Fibroblast of upper back skin (primary cell): ENCODE measurements at regions not wholly inside any gene's neighbourhood (a gene's known extent, or its start where the extent isn't known, plus 50 kb on each side); places are given as distances from the start of the nearest gene placed in this dataset.
"Not testable (repeated sequence)": the region's sequence is repeated elsewhere in the genome, so short reads cannot be mapped to it uniquely, and the experiment has no call there.

Experiments used
- DNase-seq: peaks from one replicate; pipeline ENCODE4 v3.0.0-alpha.2; 2013

DNA sequence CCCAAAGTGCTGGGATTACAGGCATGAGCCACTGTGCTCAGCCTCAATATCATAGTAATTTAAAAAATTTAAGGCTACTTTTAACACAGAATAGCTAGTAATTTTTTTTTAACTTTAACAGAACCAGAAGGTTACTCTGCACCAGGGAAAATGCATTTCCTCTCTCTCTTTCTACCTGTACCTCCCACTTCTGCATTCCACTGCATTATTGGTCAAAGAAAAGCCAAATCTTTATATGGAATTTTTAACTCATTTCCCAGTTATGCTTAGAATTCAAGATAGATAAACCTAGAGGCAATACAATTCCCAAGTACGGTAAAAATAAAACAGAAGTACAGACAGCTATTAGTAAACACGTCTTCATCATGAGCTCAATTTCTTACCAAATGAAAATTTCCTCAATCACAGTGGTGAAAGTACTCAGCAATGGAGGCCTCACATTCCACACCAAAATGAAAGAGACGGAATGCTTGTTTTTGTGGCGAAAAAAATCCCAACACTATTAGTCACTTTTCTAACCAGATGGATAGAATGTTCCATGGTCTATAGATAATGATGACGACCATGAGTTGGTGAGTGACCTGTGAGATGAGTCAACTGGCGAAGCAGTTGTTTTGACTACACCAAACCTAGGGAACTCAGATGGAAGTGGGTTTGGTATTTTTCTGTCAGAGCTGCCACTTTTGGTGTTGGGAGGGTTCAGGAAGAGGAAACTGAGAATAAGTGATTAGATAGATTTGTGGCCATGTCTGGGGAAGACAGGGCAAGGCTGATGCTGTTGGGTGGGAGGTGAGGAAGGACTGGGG is 104.7 kb upstream of the SGK1 start:
- DNase-seq, result peak; percentile 100

DNA sequence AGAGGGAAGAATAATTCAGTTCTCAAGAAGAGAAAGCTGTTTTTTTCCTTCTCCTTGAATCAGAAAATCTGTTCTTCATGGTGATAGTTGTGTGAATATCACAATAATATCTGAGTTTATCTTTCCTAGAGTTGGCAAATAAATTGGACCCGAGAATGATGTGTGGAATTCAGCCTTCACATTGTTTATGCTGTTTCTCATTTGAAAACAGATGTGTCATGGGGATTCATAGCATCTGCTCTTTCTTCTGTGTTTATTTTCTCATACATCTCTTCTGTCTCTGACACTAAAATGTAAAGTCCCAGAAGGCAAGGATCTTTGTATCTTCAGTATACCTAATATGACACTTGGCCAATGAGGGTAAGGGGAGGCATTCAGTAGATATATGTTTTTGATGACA is 103.6 kb upstream of the SGK1 start:
- DNase-seq, result peak; percentile 61

DNA sequence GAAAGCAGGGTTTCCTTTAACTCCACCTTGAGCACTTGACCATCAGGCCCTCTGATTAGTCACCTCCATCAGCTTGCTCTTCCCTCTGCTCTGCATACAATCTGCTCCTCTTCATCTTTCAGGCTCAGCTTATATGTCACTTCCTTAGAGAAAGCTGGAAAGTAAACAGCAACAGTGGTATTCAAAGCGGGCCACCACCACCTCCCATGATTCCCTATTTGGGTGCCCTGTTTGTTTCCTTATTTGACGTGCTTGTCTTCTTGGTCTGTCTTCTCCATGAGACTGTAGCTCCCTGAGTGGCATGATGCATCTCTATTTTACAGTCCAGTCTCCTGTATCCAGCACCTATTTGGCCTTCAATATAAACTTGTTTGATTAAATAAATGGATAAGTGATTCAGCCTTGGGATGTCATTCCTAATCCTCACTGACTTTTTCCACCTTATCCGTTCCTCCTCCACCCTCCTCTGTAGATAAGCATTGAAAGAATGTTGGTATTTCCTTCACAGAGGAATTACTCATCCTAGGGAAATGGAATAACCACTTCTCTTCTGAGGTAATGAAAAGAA is 102.8 kb upstream of the SGK1 start:
- DNase-seq, result peak; percentile 89

DNA sequence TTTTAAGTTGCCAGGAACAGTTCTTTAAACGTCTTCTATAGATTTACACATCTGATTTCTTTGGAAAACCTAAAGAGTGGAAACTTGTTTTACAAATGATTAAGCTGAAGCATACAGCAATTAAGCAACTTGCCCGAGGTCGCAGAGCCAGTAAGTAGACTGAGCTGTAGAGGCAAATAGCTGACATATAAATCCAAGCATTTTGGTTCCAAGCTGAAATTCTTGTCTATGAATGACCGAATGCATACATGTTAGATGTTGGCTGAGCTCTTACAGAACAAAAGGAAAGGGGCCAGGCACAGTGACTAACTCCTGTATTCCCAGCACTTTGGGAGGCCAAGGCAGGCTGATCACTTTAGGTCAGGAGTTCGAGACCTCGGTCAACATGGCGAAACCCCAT is 101.8 kb upstream of the SGK1 start:
- DNase-seq, result peak; percentile 56

DNA sequence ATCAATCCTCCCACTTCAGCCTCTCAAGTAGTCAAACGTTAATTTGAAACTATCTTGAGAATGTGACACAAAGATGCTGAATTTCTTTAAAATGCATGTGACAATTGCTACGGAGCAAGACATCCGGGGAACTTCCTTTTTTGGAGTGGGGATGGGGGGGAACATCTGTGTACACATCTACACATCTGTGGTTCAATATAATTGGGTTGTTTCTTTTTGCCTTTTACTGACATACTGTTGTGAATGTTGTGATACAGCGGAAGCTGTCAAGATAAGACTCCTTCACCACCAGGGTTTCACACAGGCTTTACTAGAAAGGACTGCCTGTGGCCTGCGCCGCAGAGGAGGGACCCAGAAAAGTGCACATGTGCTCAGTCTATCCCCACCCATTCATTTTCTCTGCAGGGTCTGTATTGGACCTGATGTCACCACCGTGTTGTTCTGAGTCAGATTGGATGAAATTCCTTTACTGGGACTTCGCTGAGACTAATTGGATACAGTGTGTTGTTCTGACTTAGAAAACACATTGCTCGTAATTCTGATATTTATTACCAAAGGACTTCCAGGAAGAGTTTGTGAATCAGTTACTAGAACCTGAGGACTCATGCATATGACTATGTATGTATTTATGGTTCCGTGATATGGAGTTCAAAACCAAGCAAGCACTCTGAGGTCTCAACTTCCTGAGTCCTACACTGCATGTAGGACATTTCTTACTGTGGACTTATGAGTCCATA is 98.7 kb upstream of the SGK1 start:
- DNase-seq, result peak; percentile 88

DNA sequence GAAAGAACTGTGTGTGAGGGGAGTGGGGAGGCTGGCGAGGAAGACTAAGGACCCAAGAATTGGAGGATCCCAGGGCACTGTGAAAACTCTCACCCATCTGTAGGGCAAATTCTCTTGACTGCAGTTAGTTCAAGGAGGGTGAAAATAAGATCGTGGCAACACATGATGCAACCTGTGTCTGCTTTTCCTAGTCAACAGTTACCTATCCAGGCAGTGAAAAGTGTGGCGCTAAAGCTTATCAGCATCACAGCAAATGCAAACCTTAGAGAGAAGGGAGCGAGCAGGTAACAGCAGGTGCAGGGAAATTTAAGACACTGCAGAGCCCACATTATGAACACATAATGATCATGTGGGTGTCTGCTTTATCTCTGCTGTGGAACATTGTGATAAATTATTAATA is 97.7 kb upstream of the SGK1 start:
- no peak for DNase-seq

DNA sequence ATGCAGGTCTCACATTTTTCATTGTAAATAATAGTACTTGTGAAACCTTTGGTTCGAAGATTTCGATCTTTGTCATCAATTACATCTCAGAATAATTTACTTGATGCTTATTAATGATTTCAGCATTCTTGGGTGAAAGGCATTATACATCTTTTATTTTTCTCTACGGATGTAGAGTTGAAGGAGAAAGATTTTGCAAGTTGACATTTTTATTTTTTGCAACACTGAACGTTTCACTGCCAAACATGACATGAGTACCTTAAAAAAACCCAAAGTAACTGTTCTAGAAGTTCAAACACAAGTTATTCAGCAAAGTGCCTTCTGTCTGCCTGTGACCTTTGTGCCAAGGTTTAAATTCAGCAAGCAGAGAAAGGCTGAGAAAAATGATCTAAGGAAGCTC is 97.3 kb upstream of the SGK1 start:
- no peak for DNase-seq

DNA sequence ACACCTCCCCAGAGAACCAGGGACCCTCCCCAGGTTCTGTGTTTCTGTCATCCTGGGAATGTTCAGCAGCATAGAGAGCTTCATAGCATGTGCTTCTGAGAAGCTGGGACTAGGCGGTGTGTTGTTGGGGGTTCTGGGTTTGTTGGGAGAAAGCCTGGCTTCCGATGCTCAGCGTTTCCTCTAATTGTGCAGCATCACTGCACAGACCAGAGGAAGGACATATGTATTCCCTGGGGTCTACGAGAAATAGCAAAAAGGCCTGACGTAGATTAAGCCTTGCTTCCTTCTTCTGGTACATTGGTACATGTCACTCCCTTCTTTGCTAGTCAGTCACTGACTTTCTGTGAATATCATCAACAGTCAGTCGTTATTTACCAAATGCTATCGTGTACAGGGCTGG is 96.9 kb upstream of the SGK1 start:
- no peak for DNase-seq

DNA sequence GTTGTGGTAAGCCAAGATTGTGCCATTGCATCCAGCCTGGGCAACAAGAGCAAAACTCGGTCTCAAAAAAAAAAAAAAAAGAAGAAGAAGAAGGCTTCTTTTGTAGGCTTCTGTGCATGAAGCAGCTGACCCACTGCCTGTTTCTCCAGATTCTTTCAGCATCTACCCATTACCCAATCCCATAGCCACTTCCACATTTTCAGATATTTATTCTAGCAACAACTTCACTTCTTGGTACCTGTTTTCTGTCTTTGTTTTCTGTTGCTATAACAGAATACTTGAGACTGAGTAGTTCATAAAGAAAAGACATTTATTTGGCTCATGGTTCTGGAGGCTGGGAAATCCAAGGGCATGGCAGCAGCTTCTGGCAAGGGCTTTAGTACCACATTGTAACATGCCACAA is 95.3 kb upstream of the SGK1 start:
- DNase-seq, result no peak

DNA sequence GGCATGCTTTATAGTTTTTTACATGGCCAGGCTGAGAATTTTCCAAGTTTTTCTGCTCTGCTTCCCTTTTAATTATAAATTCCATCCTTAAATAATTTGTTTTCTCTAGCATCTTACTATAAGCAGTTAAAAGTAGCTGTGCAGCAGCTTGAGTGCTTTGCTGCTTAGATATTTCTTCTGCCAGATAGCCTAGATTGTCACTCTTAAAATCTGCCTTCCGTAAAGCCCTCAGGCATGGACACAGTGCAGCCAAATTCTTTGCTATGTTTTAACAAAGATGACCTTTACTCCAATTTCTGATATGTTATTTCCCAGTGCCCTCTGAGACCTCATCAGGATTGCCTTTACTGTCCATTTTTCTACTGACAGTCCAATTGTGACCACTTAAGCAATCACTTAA is 92.6 kb upstream of the SGK1 start:
- DNase-seq, result no peak

DNA sequence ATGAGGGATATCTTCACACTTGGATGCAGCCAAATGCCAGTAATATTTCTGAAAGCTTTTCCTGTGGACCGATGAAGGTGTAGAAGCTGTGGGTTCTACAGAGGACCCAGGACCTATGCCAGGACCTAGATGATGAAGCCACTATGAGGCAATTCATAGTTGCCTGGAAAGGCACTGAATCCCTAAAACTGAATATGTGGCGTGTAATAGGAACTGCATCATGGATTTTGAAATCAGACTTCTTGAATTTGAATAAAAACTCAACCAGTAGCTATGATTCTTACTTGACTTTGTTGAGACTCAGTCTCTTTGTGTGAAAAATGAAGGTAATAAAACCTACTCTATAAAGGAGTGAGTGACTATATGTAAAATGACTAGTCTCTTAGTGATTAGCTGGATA is 89.9 kb upstream of the SGK1 start:
- no peak for DNase-seq

DNA sequence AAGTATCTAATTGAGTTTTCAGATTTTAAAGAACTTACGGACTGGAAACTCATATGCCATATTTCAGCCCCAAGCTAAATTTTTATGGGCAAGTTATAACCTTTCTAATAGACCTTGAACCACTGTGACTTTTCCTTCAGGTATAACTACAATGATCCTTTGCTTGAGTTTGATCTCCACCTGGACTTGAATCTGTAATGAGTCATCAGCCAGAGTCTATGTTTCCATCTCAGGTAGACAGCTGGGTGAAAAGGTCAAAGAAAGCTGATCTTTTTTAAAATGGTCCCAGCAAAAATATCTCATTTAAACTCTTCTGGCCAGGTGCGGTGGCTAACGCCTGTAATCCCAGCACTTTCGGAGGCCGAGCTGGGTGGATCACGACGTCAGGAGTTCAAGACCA is 88.4 kb upstream of the SGK1 start:
- DNase-seq, result no peak

DNA sequence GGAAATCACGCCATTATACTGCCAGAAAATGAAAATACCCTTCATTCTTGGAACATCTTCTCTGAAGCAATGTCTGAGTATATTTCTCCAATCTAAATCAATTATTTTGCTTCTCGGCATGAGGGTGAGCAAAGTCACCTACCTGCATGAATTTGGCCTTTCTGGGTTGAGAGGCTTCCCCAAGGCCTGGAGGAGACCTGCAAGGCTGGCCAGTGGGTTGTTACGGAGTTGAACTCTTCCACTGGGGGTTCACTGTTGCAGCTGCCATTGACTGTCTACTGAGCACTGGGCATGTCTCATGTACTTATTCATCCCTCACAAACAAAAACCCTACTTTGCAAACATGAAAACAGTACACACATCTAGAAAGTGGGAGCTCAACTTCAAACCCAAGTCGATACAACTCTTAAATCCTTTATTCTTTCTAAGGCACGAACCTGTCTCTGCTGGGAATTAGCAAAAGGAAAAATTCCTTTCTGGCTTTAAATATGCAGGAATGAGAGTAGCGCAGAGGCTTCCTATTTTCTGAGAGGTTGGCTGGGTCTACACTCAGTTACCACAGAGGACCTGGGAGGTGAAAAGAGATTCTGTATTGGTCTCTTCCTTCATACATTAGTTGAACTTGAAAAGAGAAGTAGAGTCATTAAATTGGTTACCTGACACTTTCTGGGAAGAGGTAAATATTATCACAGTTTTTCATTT is 87.6 kb upstream of the SGK1 start:
- DNase-seq, result no peak

DNA sequence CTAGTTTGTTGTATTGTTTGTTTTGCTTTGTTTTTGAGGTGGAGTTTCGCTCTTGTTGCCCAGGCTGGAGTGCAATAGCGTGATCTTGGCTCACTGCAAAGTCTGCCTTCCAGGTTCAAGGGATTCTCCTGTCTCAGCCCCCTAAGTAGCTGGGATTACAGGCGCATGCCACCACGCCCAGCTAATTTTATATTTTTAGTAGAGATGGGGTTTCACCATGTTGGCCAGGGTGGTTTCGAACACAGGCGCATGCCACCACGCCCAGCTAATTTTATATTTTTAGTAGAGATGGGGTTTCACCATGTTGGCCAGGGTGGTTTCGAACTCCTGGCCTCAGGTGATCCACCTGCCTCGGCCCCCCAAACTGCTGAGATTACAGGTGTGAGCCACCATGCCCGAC is 85.4 kb upstream of the SGK1 start:
- DNase-seq, result not testable (repeated sequence)

DNA sequence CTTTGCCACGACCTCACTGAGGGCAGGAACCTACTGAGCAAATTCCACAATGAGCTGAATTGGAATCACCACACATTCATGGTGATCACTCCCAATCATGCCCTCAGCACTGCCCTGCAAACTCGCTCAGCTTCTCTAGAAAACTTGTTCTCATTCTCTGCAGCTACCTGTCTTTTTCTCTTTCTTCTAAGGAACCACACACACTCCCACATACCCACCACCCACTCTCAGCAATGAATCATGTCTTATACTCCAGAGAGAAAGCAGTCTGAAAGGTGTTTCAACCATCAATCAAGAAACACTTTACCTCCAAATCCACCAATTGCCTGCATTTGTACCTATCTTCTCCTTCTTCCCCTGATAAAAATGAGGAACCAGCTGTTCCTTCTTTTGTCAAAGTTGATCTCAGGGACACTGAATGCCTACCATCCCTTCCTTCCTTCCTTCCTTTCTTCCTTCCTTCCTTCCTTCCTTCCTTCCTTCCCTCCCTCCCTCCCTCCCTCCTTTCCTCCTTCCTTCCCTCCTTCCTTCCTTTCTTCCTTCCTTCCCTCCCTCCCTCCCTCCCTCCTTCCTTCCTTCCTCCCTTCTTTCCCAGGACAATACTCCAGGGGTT is 84.6 kb upstream of the SGK1 start:
- DNase-seq, result no peak

DNA sequence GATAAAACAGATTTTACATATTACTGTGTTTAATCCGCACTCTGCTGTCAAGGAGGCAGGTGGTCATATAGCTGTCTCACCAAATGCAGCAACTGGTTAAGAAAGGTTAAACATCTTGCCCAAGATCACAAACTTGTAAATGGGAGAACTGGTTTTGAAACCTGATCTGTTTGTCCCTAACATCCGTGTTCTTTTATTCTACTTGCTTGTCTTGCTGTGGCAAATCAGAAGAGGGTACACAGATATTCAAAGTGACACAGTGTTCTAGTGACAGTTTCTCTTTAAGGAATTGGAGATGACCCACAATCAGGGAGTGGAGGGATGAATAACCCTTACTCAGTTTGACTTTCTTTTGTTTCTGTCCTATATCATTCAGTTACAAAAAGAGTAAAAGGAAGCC is 83.0 kb upstream of the SGK1 start:
- DNase-seq, result no peak

DNA sequence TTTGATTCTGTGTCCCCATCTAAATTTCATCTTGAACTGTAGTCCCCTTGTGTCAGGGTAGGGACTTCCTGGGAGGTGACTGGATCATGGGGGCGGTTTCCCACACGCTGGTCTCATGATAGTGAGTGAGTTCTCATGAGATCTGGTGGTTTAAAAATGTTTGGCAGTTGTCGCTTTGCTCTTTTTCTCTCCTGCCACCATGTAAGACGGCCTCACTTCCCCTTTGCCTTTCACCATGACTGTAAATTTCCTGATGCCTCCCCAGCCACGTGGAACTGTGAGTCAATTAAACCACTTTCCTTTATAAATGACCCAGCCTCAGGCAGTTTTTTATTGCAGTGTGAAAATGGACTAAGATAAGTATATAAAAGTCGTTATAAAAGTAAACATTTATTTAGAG is 80.5 kb upstream of the SGK1 start:
- DNase-seq, result no peak

DNA sequence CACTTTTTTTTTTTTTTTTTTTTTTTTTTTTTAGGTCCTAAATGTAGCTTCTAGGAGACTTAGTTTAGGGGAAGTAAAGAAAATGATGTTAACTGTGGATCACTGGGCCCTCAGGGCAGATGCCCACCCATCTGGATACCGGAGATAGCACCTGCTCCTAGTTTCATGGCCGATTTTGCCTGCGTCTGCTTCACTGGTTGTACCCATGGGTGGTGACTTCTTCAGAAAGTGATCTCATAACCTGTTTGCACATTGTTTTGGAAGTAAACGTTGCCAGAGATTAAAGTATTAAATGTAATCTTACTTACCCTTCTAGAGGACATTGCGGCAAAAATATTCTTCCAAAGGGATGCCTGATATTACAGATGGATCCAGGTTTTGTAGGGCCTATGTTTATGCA is 79.8 kb upstream of the SGK1 start:
- DNase-seq, result no peak

DNA sequence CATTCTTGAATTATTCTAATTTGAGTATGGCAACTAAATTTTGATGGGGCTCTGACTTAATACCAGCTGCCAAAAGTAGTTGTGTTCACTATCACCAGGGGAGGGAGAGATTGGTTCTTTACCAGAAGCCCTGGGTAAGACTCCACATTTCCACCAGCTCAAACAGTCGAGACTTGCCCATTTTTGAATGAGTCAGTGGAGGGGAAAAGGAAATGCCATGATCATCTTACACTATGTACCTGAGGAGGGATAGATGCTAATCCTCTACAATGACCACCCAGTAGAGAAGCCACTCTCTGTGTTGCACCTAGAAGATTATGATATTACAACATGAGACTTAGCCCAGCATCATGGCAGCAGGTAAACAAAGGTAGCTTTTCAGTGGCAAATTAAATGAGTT is 77.0 kb upstream of the SGK1 start:
- no peak for DNase-seq

DNA sequence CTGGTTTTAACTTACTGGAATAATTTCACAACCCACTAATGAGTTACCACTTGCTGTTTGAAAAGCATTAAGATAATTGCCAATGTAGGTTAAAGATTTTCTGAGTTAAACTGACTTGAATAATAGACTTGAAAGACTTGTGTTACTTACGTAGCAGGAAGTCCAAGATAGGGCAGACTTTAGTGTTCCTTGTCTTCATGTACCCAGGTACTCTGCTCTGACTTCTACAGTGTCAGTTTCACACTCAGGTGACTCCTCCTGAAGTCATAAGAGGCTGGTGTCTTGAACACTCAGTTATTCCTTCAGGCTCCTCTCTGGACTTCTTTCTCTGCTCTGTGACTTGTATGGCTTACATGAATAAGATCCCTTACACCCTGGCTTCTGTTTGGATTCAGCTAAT is 76.3 kb upstream of the SGK1 start:
- DNase-seq, result no peak

DNA sequence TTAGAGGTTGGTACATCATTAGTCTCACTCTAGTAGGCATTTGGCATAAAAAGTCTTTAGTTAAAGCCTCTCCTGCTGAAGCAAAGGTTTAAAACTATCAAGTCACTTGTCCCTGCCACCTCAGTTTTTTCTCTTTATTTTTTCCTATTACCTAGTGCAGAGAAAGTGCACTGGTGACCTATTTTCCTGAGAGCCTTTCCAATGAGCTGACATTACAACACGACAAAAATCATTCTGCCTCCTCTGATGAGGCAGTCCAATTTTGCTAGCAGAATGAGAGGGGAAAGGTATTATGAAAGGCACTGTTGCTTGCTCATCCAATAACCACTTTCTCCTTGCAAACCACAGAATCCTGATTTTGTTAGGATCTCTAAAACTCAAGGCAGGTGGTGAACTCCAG is 73.3 kb upstream of the SGK1 start:
- peak; percentile 7 for DNase-seq

DNA sequence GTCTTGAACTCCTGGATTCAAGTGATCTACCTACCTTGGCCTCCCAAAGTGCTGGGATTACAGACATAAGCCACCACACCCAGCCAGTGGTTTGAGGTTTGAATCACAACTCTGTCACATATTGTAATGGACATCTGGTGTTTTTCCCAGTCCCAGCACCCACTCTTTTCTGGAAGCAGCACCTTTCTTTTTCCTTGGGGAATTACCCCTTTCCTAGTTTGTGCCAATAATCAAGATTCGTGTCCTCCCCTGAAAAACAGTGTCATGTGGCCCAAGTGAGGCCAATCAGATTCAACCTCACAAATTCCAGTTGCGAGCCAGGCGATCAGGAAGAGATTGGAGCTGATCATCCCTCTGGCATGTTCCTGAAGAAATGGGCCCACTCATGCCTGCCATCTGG is 71.7 kb upstream of the SGK1 start:
- no peak for DNase-seq

DNA sequence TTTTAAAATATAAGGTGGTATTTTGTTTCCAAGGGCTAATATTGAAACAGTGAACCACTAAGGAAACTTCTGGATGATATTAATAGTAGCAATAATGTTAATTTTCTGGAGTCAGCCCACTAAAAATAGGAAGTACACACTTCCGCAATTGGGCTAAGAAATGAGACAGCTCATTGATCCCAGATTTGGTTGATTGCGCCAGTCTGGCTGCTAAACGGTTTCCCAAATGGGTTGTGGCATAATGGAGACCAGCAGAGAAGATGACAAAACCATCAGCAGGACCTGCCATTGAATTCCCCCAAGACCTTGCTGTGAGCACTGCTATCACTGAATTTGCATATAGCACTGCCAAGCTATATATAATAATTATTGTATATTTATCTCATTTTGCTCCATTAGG is 71.2 kb upstream of the SGK1 start:
- no peak for DNase-seq
